NT2/D1 (cell line): ENCODE measurements at regions not wholly inside any gene's neighbourhood (a gene's known extent, or its start where the extent isn't known, plus 50 kb on each side); places are given as distances from the start of the nearest gene placed in this dataset.
A peak's percentile ranks its signal among the peaks of the same experiment; 100 is the strongest.

Source experiments
- DNase-seq: peaks from one replicate; pipeline ENCODE4 v3.0.0-alpha.2; 2011; ENCODE audit warnings: low read depth, low spot score
- H3K27me3 ChIP-seq: 2 replicates; pipeline ENCODE4 v1.6.0; 2011; ENCODE audit warnings: mild to moderate bottlenecking; ENCODE audit not compliant: insufficient read length, insufficient read depth
- H3K36me3 ChIP-seq: 2 replicates; pipeline ENCODE4 v1.6.1; 2011; ENCODE audit warnings: mild to moderate bottlenecking, low read length, mixed read lengths; ENCODE audit not compliant: insufficient read depth, insufficient read length
- H3K4me1 ChIP-seq: 2 replicates; pipeline ENCODE4 v1.5.1; 2011; ENCODE audit not compliant: insufficient read depth, insufficient read length
- H3K4me3 ChIP-seq: 2 replicates; pipeline ENCODE4 v1.5.1; 2011; ENCODE audit warnings: low read depth; ENCODE audit not compliant: insufficient read length
- H3K9ac ChIP-seq: 2 replicates; pipeline ENCODE4 v1.6.0; 2011; ENCODE audit warnings: low read depth; ENCODE audit not compliant: insufficient read length
- H3K9me3 ChIP-seq: 2 replicates; pipeline ENCODE4 v1.5.1; 2011; ENCODE audit warnings: mild to moderate bottlenecking, low read length; ENCODE audit not compliant: insufficient read depth
- SUZ12 ChIP-seq: IDR thresholded peaks from 2 replicates; pipeline ENCODE4 v1.6.1; 2011; ENCODE audit not compliant: insufficient read length, insufficient read depth; ENCODE audit errors: extremely low read depth
- YY1 ChIP-seq: IDR thresholded peaks from 2 replicates; pipeline ENCODE4 v1.6.1; 2011; ENCODE audit not compliant: insufficient read length, insufficient read depth
- ZNF274 ChIP-seq: IDR thresholded peaks from 2 replicates; pipeline ENCODE4 v1.6.1; 2011; ENCODE audit warnings: mild to moderate bottlenecking, low read depth, low read length

GRCh38 chr6:123747515-123747914 is 56.1 kb upstream of the NKAIN2 start:
- H3K27me3 ChIP-seq, result no peaks in the 10 kb centered on the region
- no peak overlapping the region for H3K9ac ChIP-seq
- H3K4me1 ChIP-seq, result no peaks in the 10 kb centered on the region
- H3K4me3 ChIP-seq, result no peak overlapping the region
- no peaks in the 10 kb centered on the region for H3K36me3 ChIP-seq
- DNase-seq, result no peak
- TF ChIP-seq YY1, result no peak
- no peak for TF ChIP-seq ZNF274
- no peak for TF ChIP-seq SUZ12
- no peaks in the 10 kb centered on the region for H3K9me3 ChIP-seq

- Histone ChIP-seq H3K4me3 (no peak overlapping the region), H3K9me3 (no peaks in the 10 kb centered on the region), H3K9ac (no peak overlapping the region), H3K36me3 (no peaks in the 10 kb centered on the region), H3K27me3 (no peaks in the 10 kb centered on the region), H3K4me1 (no peaks in the 10 kb centered on the region)
- no peak for DNase-seq
- TF ChIP-seq SUZ12 (no peak), ZNF274 (no peak), YY1 (no peak)
These were observed 57.8 kb upstream of the NKAIN2 start for GRCh38 chr6:123745895-123746294.

GRCh38 chr6:123744840-123745239 is 58.8 kb upstream of the NKAIN2 start:
- Histone ChIP-seq H3K9ac (no peak overlapping the region), H3K4me1 (no peaks in the 10 kb centered on the region), H3K9me3 (no peaks in the 10 kb centered on the region), H3K27me3 (no peaks in the 10 kb centered on the region), H3K36me3 (no peaks in the 10 kb centered on the region), H3K4me3 (no peak overlapping the region)
- TF ChIP-seq SUZ12, result no peak
- TF ChIP-seq YY1, result no peak
- TF ChIP-seq ZNF274, result no peak
- no peak for DNase-seq

GRCh38 chr6:123742626-123743025 is 61.0 kb upstream of the NKAIN2 start:
- no peak overlapping the region for H3K9ac ChIP-seq
- no peaks in the 10 kb centered on the region for H3K36me3 ChIP-seq
- H3K9me3 ChIP-seq, result no peaks in the 10 kb centered on the region
- H3K4me3 ChIP-seq, result no peak overlapping the region
- DNase-seq, result no peak
- H3K4me1 ChIP-seq, result no peaks in the 10 kb centered on the region
- H3K27me3 ChIP-seq, result no peaks in the 10 kb centered on the region
- TF ChIP-seq YY1 (no peak), ZNF274 (no peak), SUZ12 (no peak)

GRCh38 chr6:123733180-123733579 is 70.5 kb upstream of the NKAIN2 start:
- H3K4me1 ChIP-seq, result no peaks in the 10 kb centered on the region
- DNase-seq, result no peak
- H3K9ac ChIP-seq, result no peak overlapping the region
- no peaks in the 10 kb centered on the region for H3K36me3 ChIP-seq
- H3K4me3 ChIP-seq, result no peak overlapping the region
- TF ChIP-seq YY1, result no peak
- TF ChIP-seq ZNF274, result no peak
- no peak for TF ChIP-seq SUZ12
- no peaks in the 10 kb centered on the region for H3K27me3 ChIP-seq
- H3K9me3 ChIP-seq, result no peaks in the 10 kb centered on the region

GRCh38 chr6:123716506-123716905 is 79.8 kb upstream of the TRDN start:
- TF ChIP-seq SUZ12, result no peak
- no peak for TF ChIP-seq ZNF274
- no peak for TF ChIP-seq YY1
- Histone ChIP-seq H3K9me3 (no peaks in the 10 kb centered on the region), H3K36me3 (no peaks in the 10 kb centered on the region), H3K27me3 (no peaks in the 10 kb centered on the region), H3K4me3 (no peak overlapping the region), H3K4me1 (no peaks in the 10 kb centered on the region), H3K9ac (no peak overlapping the region)
- no peak for DNase-seq

GRCh38 chr6:123715006-123715863 is 78.5 kb upstream of the TRDN start:
- H3K4me3 ChIP-seq, result no peak overlapping the region
- H3K36me3 ChIP-seq, result no peaks in the 10 kb centered on the region
- TF ChIP-seq ZNF274, result no peak
- no peaks in the 10 kb centered on the region for H3K9me3 ChIP-seq
- H3K27me3 ChIP-seq, result no peaks in the 10 kb centered on the region
- peak; percentile 6 for DNase-seq
- H3K9ac ChIP-seq, result no peak overlapping the region
- H3K4me1 ChIP-seq, result no peaks in the 10 kb centered on the region
